ENCODE measurements at regions not wholly inside any gene's neighbourhood (a gene's known extent, or its start where the extent isn't known, plus 50 kb on each side); places are given as distances from the start of the nearest gene placed in this dataset.
A peak's percentile ranks its signal among the peaks of the same experiment; 100 is the strongest.
"Not testable (repeated sequence)": the region's sequence is repeated elsewhere in the genome, so short reads cannot be mapped to it uniquely, and the experiment has no call there.

- no peak for DNase-seq (ENCODE audit: low read depth in 2 of 3, low spot score in 1 of 3)
Observed at GRCh38 chr20:52011093-52011492, 180.5 kb downstream of the ZFP64 start.

- no peak for DNase-seq (ENCODE audit: low read depth in 2 of 3, low spot score in 1 of 3)
Observed at GRCh38 chr20:52010541-52010940, 181.0 kb downstream of the ZFP64 start.

- no peak for DNase-seq (ENCODE audit: low read depth in 2 of 3, low spot score in 1 of 3)
Observed at GRCh38 chr20:52008874-52009273, 182.7 kb downstream of the ZFP64 start.

GRCh38 chr20:52004715-52005114 lies 186.9 kb downstream of the ZFP64 start:
- DNase-seq (ENCODE audit: low read depth in 2 of 3, low spot score in 1 of 3), result no peak

- no peak for DNase-seq (ENCODE audit: low read depth in 2 of 3, low spot score in 1 of 3)
Observed at GRCh38 chr20:52004018-52004417, 187.6 kb downstream of the ZFP64 start.

- DNase-seq (ENCODE audit: low read depth in 2 of 3, low spot score in 1 of 3), result no peak
Observed at GRCh38 chr20:52003415-52003814, 188.2 kb downstream of the ZFP64 start.

- no peak for DNase-seq (ENCODE audit: low read depth in 2 of 3, low spot score in 1 of 3)
Observed at GRCh38 chr20:52001999-52002666, 189.4 kb downstream of the ZFP64 start.

- not testable (repeated sequence) for DNase-seq (ENCODE audit: low read depth in 2 of 3, low spot score in 1 of 3)
Observed at GRCh38 chr20:51997281-51997936, 194.2 kb downstream of the ZFP64 start.

- DNase-seq (ENCODE audit: low read depth in 2 of 3, low spot score in 1 of 3), result no peak
Observed at GRCh38 chr20:51995551-51995951, 193.2 kb upstream of the SALL4 start.

GRCh38 chr20:51994751-51995417 lies 192.6 kb upstream of the SALL4 start:
- no peak for DNase-seq (ENCODE audit: low read depth in 2 of 3, low spot score in 1 of 3)

- DNase-seq (ENCODE audit: low read depth in 2 of 3, low spot score in 1 of 3), result no peak
Observed at GRCh38 chr20:51987812-51988211, 185.5 kb upstream of the SALL4 start.

GRCh38 chr20:51985013-51985415 lies 182.7 kb upstream of the SALL4 start:
- no peak for DNase-seq (ENCODE audit: low read depth in 2 of 3, low spot score in 1 of 3)

- DNase-seq (ENCODE audit: low read depth in 2 of 3, low spot score in 1 of 3), result no peak
Observed at GRCh38 chr20:51980277-51980676, 178.0 kb upstream of the SALL4 start.

- DNase-seq (ENCODE audit: low read depth in 2 of 3, low spot score in 1 of 3), result no peak
Observed at GRCh38 chr20:51979226-51979625, 176.9 kb upstream of the SALL4 start.

GRCh38 chr20:51978070-51978501 lies 175.8 kb upstream of the SALL4 start:
- no peak for DNase-seq (ENCODE audit: low read depth in 2 of 3, low spot score in 1 of 3)

- no peak for DNase-seq (ENCODE audit: low read depth in 2 of 3, low spot score in 1 of 3)
Observed at GRCh38 chr20:51972056-51972455, 169.7 kb upstream of the SALL4 start.

- no peak for DNase-seq (ENCODE audit: low read depth in 2 of 3, low spot score in 1 of 3)
Observed at GRCh38 chr20:51970858-51971257, 168.5 kb upstream of the SALL4 start.

GRCh38 chr20:51969191-51969590 lies 166.9 kb upstream of the SALL4 start:
- no peak for DNase-seq (ENCODE audit: low read depth in 2 of 3, low spot score in 1 of 3)

GRCh38 chr20:51968151-51968550 lies 165.8 kb upstream of the SALL4 start:
- DNase-seq (ENCODE audit: low read depth in 2 of 3, low spot score in 1 of 3), result no peak

GRCh38 chr20:51966296-51966971 lies 164.1 kb upstream of the SALL4 start:
- peak in 2 of 3 donors; percentile 1 to 25 for DNase-seq (ENCODE audit: low read depth in 2 of 3, low spot score in 1 of 3)

- no peak for DNase-seq (ENCODE audit: low read depth in 2 of 3, low spot score in 1 of 3)
Observed at GRCh38 chr20:51961964-51962761, 159.8 kb upstream of the SALL4 start.

Data from stimulated activated CD4-positive, alpha-beta T cell treated with anti-CD3 and anti-CD28 coated beads, Interleukin-12 subunit alpha, Interleukin-12 subunit beta, amount 100 ng/mL, for 48 hours (primary cell).